ENCODE measurements at regions not wholly inside any gene's neighbourhood (a gene's known extent, or its start where the extent isn't known, plus 50 kb on each side); places are given as distances from the start of the nearest gene placed in this dataset.
"Not testable (repeated sequence)": the region's sequence is repeated elsewhere in the genome, so short reads cannot be mapped to it uniquely, and the experiment has no call there.

GRCh38 chr12:75686233-75686632 is 174.8 kb upstream of the KRR1 start:
- not testable (repeated sequence) for H3K4me3 ChIP-seq (ENCODE audit: low read depth, low read length); H3K27me3 Mint-ChIP-seq; H3K4me3 Mint-ChIP-seq; H3K27me3 ChIP-seq (ENCODE audit: control insufficient read depth, insufficient read depth, low read length); DNase-seq; H3K9me3 ChIP-seq (ENCODE audit: control insufficient read depth in 2 of 2, low read length in 2 of 2); H3K9me3 Mint-ChIP-seq; H3K36me3 Mint-ChIP-seq; H3K36me3 ChIP-seq (ENCODE audit: control insufficient read depth, insufficient read depth, low read length); H3K4me1 Mint-ChIP-seq; H3K4me1 ChIP-seq (ENCODE audit: control insufficient read depth, insufficient read depth, low read length, poor library complexity, severe bottlenecking); H3K27ac ChIP-seq (ENCODE audit: insufficient read depth, low read length, poor library complexity, severe bottlenecking); ATAC-seq (ENCODE audit: low read depth in 2 of 2); H3K27ac Mint-ChIP-seq

DNA sequence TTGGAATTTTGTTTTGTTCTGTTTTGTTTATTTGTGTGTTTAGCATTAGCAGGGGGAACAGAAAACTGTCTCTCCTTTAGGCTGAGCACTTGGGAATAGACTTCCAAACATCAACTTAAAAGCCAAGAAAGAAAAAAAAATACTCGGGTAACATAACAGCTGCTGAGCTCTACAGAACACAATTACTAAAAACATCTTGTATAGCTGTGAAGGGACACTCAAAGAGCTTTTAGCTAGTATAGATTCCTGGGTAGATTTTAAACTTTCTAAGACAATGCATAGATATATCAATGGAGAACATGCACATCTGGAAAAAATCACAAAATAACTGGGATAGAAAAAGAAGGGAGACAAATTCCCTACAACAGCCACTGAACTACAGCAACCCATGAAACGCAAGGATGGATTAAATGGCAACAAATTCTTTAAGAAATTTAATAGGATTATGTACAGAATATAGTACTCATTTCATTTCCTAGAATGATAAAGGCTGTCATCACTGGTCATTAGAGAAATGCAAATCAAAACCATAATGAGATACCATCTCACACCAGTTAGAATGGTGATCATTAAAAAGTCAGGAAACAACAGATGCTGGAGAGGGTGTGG is 174.3 kb upstream of the KRR1 start:
- H3K36me3 Mint-ChIP-seq, result no peaks in the 10 kb centered on the region
- no peaks in the 10 kb centered on the region for H3K4me1 ChIP-seq (ENCODE audit: control insufficient read depth, insufficient read depth, low read length, poor library complexity, severe bottlenecking)
- no peak overlapping the region for H3K27ac ChIP-seq (ENCODE audit: insufficient read depth, low read length, poor library complexity, severe bottlenecking)
- no peak for DNase-seq
- H3K4me1 Mint-ChIP-seq, result no peaks in the 10 kb centered on the region
- ATAC-seq (ENCODE audit: low read depth in 2 of 2), result no peak
- no peak overlapping the region for H3K4me3 Mint-ChIP-seq
- H3K27me3 ChIP-seq (ENCODE audit: control insufficient read depth, insufficient read depth, low read length), result no peaks in the 10 kb centered on the region
- H3K36me3 ChIP-seq (ENCODE audit: control insufficient read depth, insufficient read depth, low read length), result no peaks in the 10 kb centered on the region
- H3K9me3 Mint-ChIP-seq, result peaks cover 0 to 6% (median 0%) of the 10 kb centered on the region in 7 donors
- no peak overlapping the region for H3K4me3 ChIP-seq (ENCODE audit: low read depth, low read length)
- H3K9me3 ChIP-seq (ENCODE audit: control insufficient read depth in 2 of 2, low read length in 2 of 2), result no peaks in the 10 kb centered on the region
- H3K27ac Mint-ChIP-seq, result no peak overlapping the region
- peaks cover 6% of the 10 kb centered on the region for H3K27me3 Mint-ChIP-seq

- Mint-ChIP-seq H3K4me1 (no peaks in the 10 kb centered on the region), H3K27ac (no peak overlapping the region), H3K27me3 (peaks cover 6% of the 10 kb centered on the region), H3K4me3 (no peak overlapping the region), H3K36me3 (no peaks in the 10 kb centered on the region), H3K9me3 (peaks cover 0 to 6% (median 1%) of the 10 kb centered on the region in 7 donors)
- no peak overlapping the region for H3K4me3 ChIP-seq (ENCODE audit: low read depth, low read length)
- H3K36me3 ChIP-seq (ENCODE audit: control insufficient read depth, insufficient read depth, low read length), result no peaks in the 10 kb centered on the region
- H3K9me3 ChIP-seq (ENCODE audit: control insufficient read depth in 2 of 2, low read length in 2 of 2), result no peaks in the 10 kb centered on the region
- no peak overlapping the region for H3K27ac ChIP-seq (ENCODE audit: insufficient read depth, low read length, poor library complexity, severe bottlenecking)
- ATAC-seq (ENCODE audit: low read depth in 2 of 2), result no peak
- no peaks in the 10 kb centered on the region for H3K4me1 ChIP-seq (ENCODE audit: control insufficient read depth, insufficient read depth, low read length, poor library complexity, severe bottlenecking)
- no peaks in the 10 kb centered on the region for H3K27me3 ChIP-seq (ENCODE audit: control insufficient read depth, insufficient read depth, low read length)
- DNase-seq, result no peak
Measured at GRCh38 chr12:75684678-75685616, 173.5 kb upstream of the KRR1 start.

GRCh38 chr12:75683995-75684586 is 172.7 kb upstream of the KRR1 start:
- not testable (repeated sequence) for H3K36me3 Mint-ChIP-seq; H3K27ac Mint-ChIP-seq; H3K4me1 Mint-ChIP-seq; H3K27ac ChIP-seq (ENCODE audit: insufficient read depth, low read length, poor library complexity, severe bottlenecking); H3K4me3 Mint-ChIP-seq; H3K36me3 ChIP-seq (ENCODE audit: control insufficient read depth, insufficient read depth, low read length); DNase-seq; H3K9me3 Mint-ChIP-seq; H3K9me3 ChIP-seq (ENCODE audit: control insufficient read depth in 2 of 2, low read length in 2 of 2); ATAC-seq (ENCODE audit: low read depth in 2 of 2); H3K27me3 Mint-ChIP-seq; H3K4me3 ChIP-seq (ENCODE audit: low read depth, low read length); H3K4me1 ChIP-seq (ENCODE audit: control insufficient read depth, insufficient read depth, low read length, poor library complexity, severe bottlenecking); H3K27me3 ChIP-seq (ENCODE audit: control insufficient read depth, insufficient read depth, low read length)

- Histone ChIP-seq H3K27me3 (ENCODE audit: control insufficient read depth, insufficient read depth, low read length) (no peaks in the 10 kb centered on the region), H3K27ac (ENCODE audit: insufficient read depth, low read length, poor library complexity, severe bottlenecking) (no peak overlapping the region), H3K4me1 (ENCODE audit: control insufficient read depth, insufficient read depth, low read length, poor library complexity, severe bottlenecking) (no peaks in the 10 kb centered on the region), H3K36me3 (ENCODE audit: control insufficient read depth, insufficient read depth, low read length) (no peaks in the 10 kb centered on the region), H3K9me3 (ENCODE audit: control insufficient read depth in 2 of 2, low read length in 2 of 2) (no peaks in the 10 kb centered on the region), H3K4me3 (ENCODE audit: low read depth, low read length) (no peak overlapping the region)
- H3K27ac Mint-ChIP-seq, result no peak overlapping the region
- ATAC-seq (ENCODE audit: low read depth in 2 of 2), result no peak
- H3K36me3 Mint-ChIP-seq, result no peaks in the 10 kb centered on the region
- DNase-seq, result no peak
- H3K9me3 Mint-ChIP-seq, result peaks cover 0 to 6% (median 2%) of the 10 kb centered on the region in 7 donors
- no peaks in the 10 kb centered on the region for H3K4me1 Mint-ChIP-seq
- H3K27me3 Mint-ChIP-seq, result peaks cover 6% of the 10 kb centered on the region
- no peak overlapping the region for H3K4me3 Mint-ChIP-seq
Measured at GRCh38 chr12:75683220-75683619, 171.8 kb upstream of the KRR1 start.

DNA sequence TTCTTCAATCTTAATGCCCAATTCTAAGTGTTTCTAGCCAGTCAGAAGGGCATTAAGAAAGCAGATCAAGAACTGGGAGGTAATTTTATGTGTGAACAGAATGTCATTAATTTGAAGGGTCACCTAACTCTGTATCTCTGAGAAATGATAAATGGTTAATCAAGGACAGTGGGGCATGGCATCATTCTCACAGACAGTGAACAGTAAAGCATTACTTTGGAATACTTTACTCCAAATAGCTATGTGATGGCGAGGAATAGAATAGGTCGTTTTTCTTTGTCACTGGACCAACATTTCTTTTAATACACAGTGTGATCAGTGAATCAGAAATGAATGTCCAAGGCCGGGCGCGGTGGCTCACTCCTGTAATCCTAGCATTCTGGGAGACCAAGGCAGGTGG is 166.1 kb upstream of the KRR1 start:
- H3K27me3 Mint-ChIP-seq, result no peaks in the 10 kb centered on the region
- peaks cover 0 to 4% (median 2%) of the 10 kb centered on the region in 7 donors for H3K9me3 Mint-ChIP-seq
- H3K4me3 Mint-ChIP-seq, result no peak overlapping the region
- no peak overlapping the region for H3K27ac Mint-ChIP-seq
- H3K36me3 Mint-ChIP-seq, result no peaks in the 10 kb centered on the region
- Histone ChIP-seq H3K27me3 (ENCODE audit: control insufficient read depth, insufficient read depth, low read length) (no peaks in the 10 kb centered on the region), H3K9me3 (ENCODE audit: control insufficient read depth in 2 of 2, low read length in 2 of 2) (no peaks in the 10 kb centered on the region), H3K27ac (ENCODE audit: insufficient read depth, low read length, poor library complexity, severe bottlenecking) (no peak overlapping the region), H3K36me3 (ENCODE audit: control insufficient read depth, insufficient read depth, low read length) (no peaks in the 10 kb centered on the region), H3K4me1 (ENCODE audit: control insufficient read depth, insufficient read depth, low read length, poor library complexity, severe bottlenecking) (no peaks in the 10 kb centered on the region), H3K4me3 (ENCODE audit: low read depth, low read length) (no peak overlapping the region)
- H3K4me1 Mint-ChIP-seq, result no peaks in the 10 kb centered on the region
- no peak for DNase-seq
- no peak for ATAC-seq (ENCODE audit: low read depth in 2 of 2)

- H3K9me3 ChIP-seq (ENCODE audit: control insufficient read depth in 2 of 2, low read length in 2 of 2), result no peaks in the 10 kb centered on the region
- no peak overlapping the region for H3K4me3 ChIP-seq (ENCODE audit: low read depth, low read length)
- no peak overlapping the region for H3K27ac ChIP-seq (ENCODE audit: insufficient read depth, low read length, poor library complexity, severe bottlenecking)
- no peaks in the 10 kb centered on the region for H3K27me3 Mint-ChIP-seq
- H3K27ac Mint-ChIP-seq, result no peak overlapping the region
- no peaks in the 10 kb centered on the region for H3K36me3 ChIP-seq (ENCODE audit: control insufficient read depth, insufficient read depth, low read length)
- DNase-seq, result no peak
- no peaks in the 10 kb centered on the region for H3K27me3 ChIP-seq (ENCODE audit: control insufficient read depth, insufficient read depth, low read length)
- H3K4me1 Mint-ChIP-seq, result no peaks in the 10 kb centered on the region
- H3K36me3 Mint-ChIP-seq, result no peaks in the 10 kb centered on the region
- H3K9me3 Mint-ChIP-seq, result no peaks in the 10 kb centered on the region
- no peak for ATAC-seq (ENCODE audit: low read depth in 2 of 2)
- no peaks in the 10 kb centered on the region for H3K4me1 ChIP-seq (ENCODE audit: control insufficient read depth, insufficient read depth, low read length, poor library complexity, severe bottlenecking)
- no peak overlapping the region for H3K4me3 Mint-ChIP-seq
Measured at GRCh38 chr12:75674393-75674792, 163.0 kb upstream of the KRR1 start.

Data from CD4-positive, CD25-positive, alpha-beta regulatory T cell (primary cell).